ENCODE measurements at regions not wholly inside any gene's neighbourhood (a gene's known extent, or its start where the extent isn't known, plus 50 kb on each side); places are given as distances from the start of the nearest gene placed in this dataset.

- no peaks in the 10 kb centered on the region for H3K36me3 ChIP-seq (ENCODE audit: insufficient read depth, low read length)
- H3K27me3 ChIP-seq (ENCODE audit: insufficient read depth, low read length, poor library complexity, severe bottlenecking) = no peaks in the 10 kb centered on the region
- no peaks in the 10 kb centered on the region for H3K79me2 ChIP-seq (ENCODE audit: insufficient read depth, low read length)
- no peak overlapping the region for H3K9ac ChIP-seq (ENCODE audit: low read depth, low read length, poor library complexity, severe bottlenecking)
- no peak overlapping the region for H3K4me2 ChIP-seq (ENCODE audit: low read depth, low read length, poor library complexity, severe bottlenecking)
- H3K4me1 ChIP-seq (ENCODE audit: insufficient read depth, low read length, poor library complexity, severe bottlenecking) = no peaks in the 10 kb centered on the region
- H3F3A ChIP-seq (ENCODE audit: low read depth) = no peaks in the 10 kb centered on the region
- H3K9me2 ChIP-seq (replicated peaks; ENCODE audit: low read depth, low read length) = no peaks in the 10 kb centered on the region
- H4K20me1 ChIP-seq (ENCODE audit: insufficient read depth, low read length, poor library complexity, severe bottlenecking) = no peaks in the 10 kb centered on the region
- TF ChIP-seq EZH2phosphoT487 (IDR thresholded peaks at IDR 0.05; ENCODE audit: borderline replicate concordance) (no peak), CTCF (conservative IDR thresholded peaks at IDR 0.05; ENCODE audit: low read length) (no peak)
- H3K9me3 ChIP-seq (ENCODE audit: insufficient read depth, low read depth, low read length) = no peaks in the 10 kb centered on the region
- H3K4me3 ChIP-seq (ENCODE audit: low read length, poor library complexity, severe bottlenecking) = no peak overlapping the region
- no peak overlapping the region for H2AFZ ChIP-seq (ENCODE audit: low read length)
Measured at GRCh38 chr2:76612764-76613163, 902.0 kb upstream of the GCFC2 start.

- Histone ChIP-seq H3K36me3 (ENCODE audit: insufficient read depth, low read length) (no peaks in the 10 kb centered on the region), H3K4me3 (ENCODE audit: low read length, poor library complexity, severe bottlenecking) (no peak overlapping the region), H3K9ac (ENCODE audit: low read depth, low read length, poor library complexity, severe bottlenecking) (no peak overlapping the region), H3F3A (ENCODE audit: low read depth) (no peaks in the 10 kb centered on the region), H3K79me2 (ENCODE audit: insufficient read depth, low read length) (no peaks in the 10 kb centered on the region), H3K9me3 (ENCODE audit: insufficient read depth, low read depth, low read length) (no peaks in the 10 kb centered on the region), H4K20me1 (ENCODE audit: insufficient read depth, low read length, poor library complexity, severe bottlenecking) (no peaks in the 10 kb centered on the region), H3K27me3 (ENCODE audit: insufficient read depth, low read length, poor library complexity, severe bottlenecking) (no peaks in the 10 kb centered on the region), H3K4me1 (ENCODE audit: insufficient read depth, low read length, poor library complexity, severe bottlenecking) (no peaks in the 10 kb centered on the region), H2AFZ (ENCODE audit: low read length) (no peak overlapping the region), H3K9me2 (replicated peaks; ENCODE audit: low read depth, low read length) (no peaks in the 10 kb centered on the region), H3K4me2 (ENCODE audit: low read depth, low read length, poor library complexity, severe bottlenecking) (no peak overlapping the region)
- TF ChIP-seq EZH2phosphoT487 (IDR thresholded peaks at IDR 0.05; ENCODE audit: borderline replicate concordance) (no peak), CTCF (conservative IDR thresholded peaks at IDR 0.05; ENCODE audit: low read length) (no peak)
Measured at GRCh38 chr2:76610451-76610850, 899.7 kb upstream of the GCFC2 start.

- no peaks in the 10 kb centered on the region for H3K9me3 ChIP-seq (ENCODE audit: insufficient read depth, low read depth, low read length)
- no peaks in the 10 kb centered on the region for H3K36me3 ChIP-seq (ENCODE audit: insufficient read depth, low read length)
- H3K27me3 ChIP-seq (ENCODE audit: insufficient read depth, low read length, poor library complexity, severe bottlenecking) = no peaks in the 10 kb centered on the region
- peak overlapping the region; percentile 53 for H2AFZ ChIP-seq (ENCODE audit: low read length)
- no peaks in the 10 kb centered on the region for H3K9me2 ChIP-seq (replicated peaks; ENCODE audit: low read depth, low read length)
- no peak overlapping the region for H3K9ac ChIP-seq (ENCODE audit: low read depth, low read length, poor library complexity, severe bottlenecking)
- no peak overlapping the region for H3K4me2 ChIP-seq (ENCODE audit: low read depth, low read length, poor library complexity, severe bottlenecking)
- no peaks in the 10 kb centered on the region for H3K79me2 ChIP-seq (ENCODE audit: insufficient read depth, low read length)
- H3K4me3 ChIP-seq (ENCODE audit: low read length, poor library complexity, severe bottlenecking) = no peak overlapping the region
- no peaks in the 10 kb centered on the region for H3F3A ChIP-seq (ENCODE audit: low read depth)
- TF ChIP-seq EZH2phosphoT487 (IDR thresholded peaks at IDR 0.05; ENCODE audit: borderline replicate concordance) (no peak), CTCF (conservative IDR thresholded peaks at IDR 0.05; ENCODE audit: low read length) (peak; percentile 92)
- no peaks in the 10 kb centered on the region for H4K20me1 ChIP-seq (ENCODE audit: insufficient read depth, low read length, poor library complexity, severe bottlenecking)
- H3K4me1 ChIP-seq (ENCODE audit: insufficient read depth, low read length, poor library complexity, severe bottlenecking) = no peaks in the 10 kb centered on the region
Measured at GRCh38 chr2:76599732-76600368, 889.1 kb upstream of the GCFC2 start.
